HL-60 (cell line): ENCODE measurements at regions not wholly inside any gene's neighbourhood (a gene's known extent, or its start where the extent isn't known, plus 50 kb on each side); places are given as distances from the start of the nearest gene placed in this dataset.

Source experiments
- DNase-seq, 2 experiments: peaks; one replicate each; pipeline ENCODE4 v3.0.0-alpha.2; 2010 to 2020; ENCODE audit warnings: low read depth in 1 of 2, low spot score in 1 of 2
- H3K27ac ChIP-seq: fragments of 250-450 bp; sonication (Bioruptor Pico); replicated peaks from 2 replicates; pipeline ENCODE4 v1.5.1; 2020; ENCODE audit warnings: mild to moderate bottlenecking, moderate library complexity
- H3K27me3 ChIP-seq: fragments of 250-450 bp; sonication (Bioruptor Pico); 2 replicates; pipeline ENCODE4 v1.5.1; 2021; ENCODE audit warnings: mild to moderate bottlenecking, moderate library complexity; ENCODE audit not compliant: insufficient read depth, poor library complexity, severe bottlenecking
- H3K4me3 ChIP-seq: replicated peaks from 2 replicates; pipeline ENCODE4 v1.5.1; 2011; ENCODE audit warnings: mild to moderate bottlenecking, control low read depth, low read length; ENCODE audit not compliant: insufficient read depth
- CTCF ChIP-seq: IDR thresholded peaks from one replicate; pipeline ENCODE4 v1.5.1; 2011; ENCODE audit warnings: low read length, control low read depth, inconsistent platforms; ENCODE audit not compliant: insufficient read depth
- GABPA ChIP-seq: IDR thresholded peaks from 2 replicates; pipeline ENCODE4 v1.6.1; 2012; ENCODE audit warnings: low read depth
- POLR2AphosphoS5 ChIP-seq: IDR thresholded peaks from 2 replicates; pipeline ENCODE4 v1.6.1; 2012; ENCODE audit warnings: low read depth
- SPI1 ChIP-seq: IDR thresholded peaks from 2 replicates; pipeline ENCODE4 v1.6.1; 2012; ENCODE audit warnings: low read depth, mild to moderate bottlenecking, borderline replicate concordance
- TF ChIP-seq, protein P1 (sequence below): IDR thresholded peaks from 2 replicates; pipeline ENCODE4 v1.6.1; 2012; ENCODE audit warnings: low read depth; ENCODE audit not compliant: insufficient replicate concordance

- no peak overlapping the region for H3K4me3 ChIP-seq
- no peak for TF ChIP-seq SPI1
- TF ChIP-seq POLR2AphosphoS5, result no peak
- TF ChIP-seq CTCF, result no peak
- TF ChIP-seq GABPA, result no peak
- TF ChIP-seq, protein P1, sequence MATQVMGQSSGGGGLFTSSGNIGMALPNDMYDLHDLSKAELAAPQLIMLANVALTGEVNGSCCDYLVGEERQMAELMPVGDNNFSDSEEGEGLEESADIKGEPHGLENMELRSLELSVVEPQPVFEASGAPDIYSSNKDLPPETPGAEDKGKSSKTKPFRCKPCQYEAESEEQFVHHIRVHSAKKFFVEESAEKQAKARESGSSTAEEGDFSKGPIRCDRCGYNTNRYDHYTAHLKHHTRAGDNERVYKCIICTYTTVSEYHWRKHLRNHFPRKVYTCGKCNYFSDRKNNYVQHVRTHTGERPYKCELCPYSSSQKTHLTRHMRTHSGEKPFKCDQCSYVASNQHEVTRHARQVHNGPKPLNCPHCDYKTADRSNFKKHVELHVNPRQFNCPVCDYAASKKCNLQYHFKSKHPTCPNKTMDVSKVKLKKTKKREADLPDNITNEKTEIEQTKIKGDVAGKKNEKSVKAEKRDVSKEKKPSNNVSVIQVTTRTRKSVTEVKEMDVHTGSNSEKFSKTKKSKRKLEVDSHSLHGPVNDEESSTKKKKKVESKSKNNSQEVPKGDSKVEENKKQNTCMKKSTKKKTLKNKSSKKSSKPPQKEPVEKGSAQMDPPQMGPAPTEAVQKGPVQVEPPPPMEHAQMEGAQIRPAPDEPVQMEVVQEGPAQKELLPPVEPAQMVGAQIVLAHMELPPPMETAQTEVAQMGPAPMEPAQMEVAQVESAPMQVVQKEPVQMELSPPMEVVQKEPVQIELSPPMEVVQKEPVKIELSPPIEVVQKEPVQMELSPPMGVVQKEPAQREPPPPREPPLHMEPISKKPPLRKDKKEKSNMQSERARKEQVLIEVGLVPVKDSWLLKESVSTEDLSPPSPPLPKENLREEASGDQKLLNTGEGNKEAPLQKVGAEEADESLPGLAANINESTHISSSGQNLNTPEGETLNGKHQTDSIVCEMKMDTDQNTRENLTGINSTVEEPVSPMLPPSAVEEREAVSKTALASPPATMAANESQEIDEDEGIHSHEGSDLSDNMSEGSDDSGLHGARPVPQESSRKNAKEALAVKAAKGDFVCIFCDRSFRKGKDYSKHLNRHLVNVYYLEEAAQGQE, result no peak
- no peak overlapping the region for H3K27ac ChIP-seq
- no peaks in the 10 kb centered on the region for H3K27me3 ChIP-seq
- no peak for DNase-seq
Measured at GRCh38 chr5:77876862-77877502, 100.8 kb upstream of the TBCA start.

DNA sequence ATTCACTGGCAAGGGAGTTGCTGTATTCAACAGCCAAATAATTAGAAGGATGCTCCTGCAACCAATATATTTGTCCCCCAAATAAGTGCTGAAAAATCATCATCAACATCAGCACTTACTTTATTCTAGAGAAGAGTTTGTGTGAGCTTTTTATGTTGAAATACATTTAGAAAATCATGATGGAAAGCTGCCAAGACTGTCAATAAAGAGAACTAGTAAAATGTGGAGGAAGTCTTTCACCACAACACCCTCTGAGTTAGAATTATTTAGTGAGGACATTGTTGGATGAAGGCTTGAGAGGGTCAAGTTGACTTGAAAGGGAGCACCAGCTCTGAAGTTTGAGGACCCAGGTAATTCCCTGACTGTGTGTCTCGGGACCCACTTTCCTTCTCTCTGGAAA lies 100.2 kb upstream of the TBCA start:
- TF ChIP-seq GABPA (no peak), CTCF (no peak), SPI1 (no peak), POLR2AphosphoS5 (no peak)
- TF ChIP-seq, protein P1, result no peak
- no peaks in the 10 kb centered on the region for H3K27me3 ChIP-seq
- no peak overlapping the region for H3K27ac ChIP-seq
- H3K4me3 ChIP-seq, result no peak overlapping the region
- DNase-seq, result no peak

DNA sequence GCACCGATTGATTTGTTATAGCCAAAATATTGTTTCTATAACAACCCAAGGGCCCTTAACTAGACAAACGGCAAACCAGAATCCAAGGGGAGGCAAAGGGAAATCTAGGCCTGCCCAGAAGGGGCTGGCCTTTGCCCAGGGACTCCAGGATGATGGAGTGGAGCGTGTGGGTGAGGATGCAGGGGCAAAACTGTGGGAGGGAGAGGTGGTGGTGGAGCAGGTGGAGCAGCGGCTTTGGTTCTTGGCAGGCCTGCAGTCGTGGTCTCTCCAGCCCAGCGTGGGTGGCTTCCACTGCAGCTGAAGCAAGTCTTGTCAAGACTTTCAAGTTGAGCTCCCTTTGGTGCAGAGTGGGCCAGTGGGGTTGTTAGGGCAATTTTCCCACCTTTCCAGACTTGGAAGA lies 98.6 kb upstream of the TBCA start:
- no peak for DNase-seq
- Histone ChIP-seq H3K4me3 (no peak overlapping the region), H3K27ac (no peak overlapping the region), H3K27me3 (no peaks in the 10 kb centered on the region)
- TF ChIP-seq SPI1 (no peak), GABPA (no peak), POLR2AphosphoS5 (no peak), CTCF (no peak)
- TF ChIP-seq, protein P1, result no peak
